ENCODE measurements at regions not wholly inside any gene's neighbourhood (a gene's known extent, or its start where the extent isn't known, plus 50 kb on each side); places are given as distances from the start of the nearest gene placed in this dataset.

DNA sequence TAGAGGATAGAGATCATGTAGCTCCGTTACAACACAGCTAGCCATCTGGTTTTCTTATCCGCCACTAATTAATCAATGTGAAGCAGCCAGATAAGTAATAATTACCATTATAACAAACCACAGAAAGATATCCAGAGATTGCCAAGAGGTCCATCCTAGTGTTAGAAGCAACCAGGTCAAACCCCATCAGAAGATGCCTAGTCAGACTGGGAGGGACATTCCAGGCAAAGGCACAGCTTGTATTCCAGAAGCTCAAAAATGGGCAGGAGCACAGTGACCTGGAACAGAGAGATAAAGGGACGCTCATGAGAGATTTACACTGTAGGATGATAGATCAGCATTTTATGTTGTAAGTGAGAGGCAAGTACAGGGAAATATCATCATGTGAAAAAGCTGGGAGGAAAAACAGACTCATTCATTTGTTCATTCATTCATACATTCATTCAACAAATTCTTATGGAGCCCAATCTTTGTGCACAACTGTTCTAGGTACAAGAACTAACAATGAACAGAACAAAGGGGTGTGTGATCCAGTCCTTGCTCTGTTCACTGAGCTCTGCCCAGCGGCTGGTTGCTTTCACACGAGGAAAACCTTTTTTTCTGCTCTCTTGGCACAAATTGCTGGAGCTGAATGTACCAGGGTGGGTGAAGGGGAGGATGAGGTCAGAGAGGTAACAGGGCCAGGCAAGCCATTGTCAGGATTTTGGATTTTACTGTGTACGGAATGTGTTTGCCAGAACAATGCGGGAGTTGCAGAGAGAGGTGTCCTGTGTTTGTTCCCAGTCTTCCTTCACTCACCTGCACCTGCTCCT lies 240.8 kb upstream of the FGGY start:
- no peak for DNase-seq (ENCODE audit: low read depth in 3 of 3)

DNA sequence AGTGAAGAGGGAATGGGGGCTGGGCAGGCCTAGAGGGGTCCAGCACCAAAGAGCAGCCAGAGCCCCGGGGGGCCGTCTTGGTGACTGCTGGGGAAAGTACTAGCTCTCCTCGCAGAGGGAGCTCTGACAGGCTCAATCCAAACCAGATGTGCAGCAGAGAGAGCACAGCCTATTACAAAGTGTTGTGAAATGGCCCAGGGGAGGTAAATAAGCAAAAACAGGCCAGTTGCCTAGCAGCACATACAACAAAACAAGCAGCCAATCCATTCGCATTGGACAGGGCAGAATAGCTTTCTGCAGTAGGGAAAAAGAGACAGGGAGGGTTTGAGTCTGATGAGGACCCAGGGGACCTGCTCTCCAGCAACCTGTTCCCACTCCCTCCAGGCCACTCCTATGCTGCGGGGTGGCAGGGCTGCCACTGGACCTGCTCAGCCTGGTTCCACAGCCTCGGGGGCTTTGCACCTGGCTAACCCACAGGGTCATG lies 239.6 kb upstream of the FGGY start:
- no peak for DNase-seq (ENCODE audit: low read depth in 3 of 3)

DNA sequence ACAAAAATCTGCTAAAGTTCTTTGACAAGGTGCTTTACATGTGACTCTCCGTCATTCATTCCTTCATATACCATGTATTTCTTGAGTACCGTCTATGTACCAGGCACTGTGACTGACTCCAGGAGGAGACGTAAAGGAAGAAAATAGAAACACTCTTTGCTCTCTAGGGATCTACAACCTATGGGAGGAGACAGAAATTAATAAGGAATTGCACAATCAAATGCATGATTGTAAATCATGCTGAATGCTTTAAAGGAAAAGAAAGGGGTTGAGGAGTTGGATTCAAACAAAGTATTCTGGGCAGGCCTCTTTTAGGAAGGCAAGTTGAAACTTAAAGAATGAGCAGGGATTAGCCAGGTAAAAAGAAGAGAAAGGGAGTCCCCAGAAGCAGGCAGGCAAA lies 239.1 kb upstream of the FGGY start:
- DNase-seq (ENCODE audit: low read depth in 3 of 3): no peak

DNA sequence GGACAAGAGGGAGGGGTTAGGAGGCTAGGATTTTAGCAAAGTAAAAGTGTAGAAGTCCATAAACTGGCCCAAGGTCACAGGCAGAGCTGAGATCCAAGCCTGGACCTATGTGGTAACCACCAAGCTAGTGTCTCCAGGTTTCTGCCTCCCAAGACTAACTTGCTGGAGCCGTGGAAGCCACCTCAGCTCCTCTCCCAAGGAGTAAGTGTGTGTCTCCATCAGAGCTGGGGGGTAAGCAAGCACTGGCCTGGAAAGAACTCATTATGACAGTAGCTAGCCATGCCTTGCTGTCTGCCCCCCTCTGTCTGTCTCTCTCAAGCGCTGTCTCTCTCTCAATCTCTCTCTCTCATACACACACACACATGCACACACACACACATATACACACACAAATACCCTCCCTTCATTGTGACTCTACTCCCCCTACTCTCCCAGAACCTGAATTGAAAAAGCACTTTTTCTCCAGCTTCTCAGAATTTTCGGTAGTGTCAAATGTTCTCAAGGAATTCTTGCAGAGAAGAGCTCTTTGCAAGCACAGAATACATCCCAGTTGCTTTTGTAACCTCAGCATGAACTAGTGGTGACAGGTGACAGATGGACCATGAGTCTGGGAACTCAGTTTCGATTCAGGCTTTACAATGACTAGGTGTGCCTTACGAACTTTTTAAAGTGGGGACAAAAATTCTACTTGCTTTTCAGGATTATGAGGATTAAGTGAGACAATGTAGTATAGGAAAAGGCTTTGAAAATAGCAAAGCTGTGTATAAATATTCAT lies 238.0 kb upstream of the FGGY start:
- DNase-seq (ENCODE audit: low read depth in 3 of 3): no peak

DNA sequence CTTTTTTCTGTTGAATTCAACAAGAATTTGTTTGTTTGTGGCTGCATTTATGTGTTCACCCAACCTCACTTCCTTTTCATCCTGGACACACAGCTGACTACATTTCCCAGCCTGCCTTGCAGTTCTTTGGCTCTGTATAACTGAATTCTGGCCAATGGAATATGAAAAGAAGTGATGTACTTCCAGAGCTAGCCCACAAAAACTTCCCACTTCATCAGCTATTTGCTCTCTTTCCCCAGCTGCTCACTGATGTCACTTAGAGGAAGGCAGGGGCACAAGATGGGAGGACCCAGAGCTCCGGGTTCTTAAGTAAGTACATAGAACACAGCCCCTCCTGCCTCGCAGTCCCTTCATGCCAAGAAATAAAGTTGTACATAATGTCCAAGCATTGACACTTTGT lies 235.0 kb upstream of the FGGY start:
- no peak for DNase-seq (ENCODE audit: low read depth in 3 of 3)

GRCh38 chr1:59062743-59063142 lies 234.2 kb upstream of the FGGY start:
- no peak for DNase-seq (ENCODE audit: low read depth in 3 of 3)

GRCh38 chr1:59063501-59063900 lies 233.4 kb upstream of the FGGY start:
- no peak for DNase-seq (ENCODE audit: low read depth in 3 of 3)

DNA sequence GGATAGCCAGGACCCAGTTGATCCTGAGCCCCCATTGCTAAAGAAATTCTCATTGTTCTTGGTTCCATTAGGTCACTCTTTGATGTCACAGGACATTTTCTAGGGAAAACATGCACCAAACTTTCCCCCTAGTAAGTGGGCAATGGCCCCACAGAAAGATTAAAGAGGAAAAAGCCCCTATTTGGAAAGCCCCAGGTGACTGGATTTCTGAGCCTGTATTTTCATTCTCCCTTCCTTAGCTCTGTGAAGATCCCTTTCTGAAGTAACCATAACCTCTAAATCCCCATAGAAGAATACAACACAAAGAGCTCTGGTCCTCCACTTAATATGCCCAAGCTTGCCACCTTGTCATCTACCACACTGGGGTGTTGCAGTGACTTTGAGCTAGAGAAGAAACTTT lies 232.3 kb upstream of the FGGY start:
- DNase-seq (ENCODE audit: low read depth in 3 of 3): no peak

DNA sequence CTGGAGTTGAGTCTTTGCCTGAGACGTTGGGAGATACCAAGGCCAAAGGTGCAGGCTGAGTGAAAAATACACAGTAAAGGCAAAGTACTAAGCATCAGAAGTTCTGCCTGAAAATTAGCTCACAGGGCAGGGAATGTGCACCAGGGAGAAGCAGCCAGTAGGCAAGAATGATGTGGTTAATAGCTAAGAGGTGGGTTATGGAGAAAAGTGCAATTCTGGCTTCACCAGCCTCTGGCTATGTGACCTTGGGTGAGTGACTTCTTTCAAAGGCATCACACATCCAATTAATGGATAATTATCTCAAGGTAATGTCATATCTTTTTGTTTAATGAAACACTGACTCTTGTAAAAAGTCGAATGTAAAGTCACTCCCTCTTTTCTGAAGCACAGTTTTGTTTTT lies 230.7 kb upstream of the FGGY start:
- DNase-seq (ENCODE audit: low read depth in 3 of 3): no peak

DNA sequence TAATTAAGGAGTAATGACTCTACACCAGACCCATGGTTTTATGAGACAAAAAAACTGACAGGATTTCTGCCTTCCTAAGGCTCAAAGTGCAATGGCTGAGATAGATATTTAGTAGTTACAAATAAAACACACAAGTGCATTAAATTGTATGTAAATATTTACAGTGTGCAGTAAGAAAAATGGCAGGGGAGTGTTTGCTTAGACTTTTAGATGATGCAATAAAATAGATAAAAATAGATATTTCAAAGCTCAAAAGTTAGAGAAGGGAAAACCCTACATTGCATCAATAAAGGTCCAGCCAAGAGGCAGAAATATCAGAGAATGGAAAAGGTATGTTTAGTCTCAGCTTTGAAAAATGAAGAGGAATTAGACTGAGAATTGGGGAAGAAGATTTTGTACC lies 226.3 kb upstream of the FGGY start:
- DNase-seq (ENCODE audit: low read depth in 3 of 3): no peak

GRCh38 chr1:59071289-59071688 lies 225.6 kb upstream of the FGGY start:
- no peak for DNase-seq (ENCODE audit: low read depth in 3 of 3)

GRCh38 chr1:59071876-59072582 lies 224.9 kb upstream of the FGGY start:
- no peak for DNase-seq (ENCODE audit: low read depth in 3 of 3)

- DNase-seq (ENCODE audit: low read depth in 3 of 3): no peak
Measured at GRCh38 chr1:59072583-59072947, 224.3 kb upstream of the FGGY start.

DNA sequence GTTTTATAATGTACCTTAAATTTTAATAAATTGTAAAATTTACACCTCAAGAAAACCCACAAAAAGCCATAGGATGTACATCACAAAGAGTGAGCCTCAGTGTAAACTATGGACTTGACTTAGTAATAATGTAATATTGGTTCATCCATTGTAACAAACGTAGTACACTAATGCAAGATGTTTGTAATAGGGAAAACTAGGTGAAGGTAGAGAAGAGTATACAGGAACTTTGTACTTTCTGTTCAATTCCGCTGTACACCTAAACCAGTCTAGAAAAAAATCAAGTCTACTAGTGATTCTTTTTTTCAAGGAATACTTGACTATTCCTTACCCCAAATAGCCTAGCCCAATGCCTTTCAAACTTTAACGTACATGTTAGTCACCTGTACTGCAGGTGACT lies 222.3 kb upstream of the FGGY start:
- DNase-seq (ENCODE audit: low read depth in 3 of 3): no peak

- DNase-seq (ENCODE audit: low read depth in 3 of 3): no peak
Measured at GRCh38 chr1:59075021-59075420, 221.9 kb upstream of the FGGY start.

GRCh38 chr1:59076612-59077011 lies 220.3 kb upstream of the FGGY start:
- no peak for DNase-seq (ENCODE audit: low read depth in 3 of 3)

- DNase-seq (ENCODE audit: low read depth in 3 of 3): no peak
Measured at GRCh38 chr1:59077466-59078069, 219.3 kb upstream of the FGGY start.

GRCh38 chr1:59078070-59078800 lies 218.7 kb upstream of the FGGY start:
- no peak for DNase-seq (ENCODE audit: low read depth in 3 of 3)

- no peak for DNase-seq (ENCODE audit: low read depth in 3 of 3)
Measured at GRCh38 chr1:59078866-59079265, 218.0 kb upstream of the FGGY start.

GRCh38 chr1:59079434-59080140 lies 217.3 kb upstream of the FGGY start:
- DNase-seq (ENCODE audit: low read depth in 3 of 3): no peak

- no peak for DNase-seq (ENCODE audit: low read depth in 3 of 3)
Measured at GRCh38 chr1:59081181-59081580, 215.7 kb upstream of the FGGY start.
